Fibroblast of lung (primary cell): ENCODE measurements at regions not wholly inside any gene's neighbourhood (a gene's known extent, or its start where the extent isn't known, plus 50 kb on each side); places are given as distances from the start of the nearest gene placed in this dataset.

Experiments
- DNase-seq, 2 donors: peaks; one replicate each; pipeline versions ENCODE4 v3.0.0 to v3.0.0-alpha.2; 2010; ENCODE audit warnings: low read depth in 2 of 2
- H2AFZ ChIP-seq: 2 replicates; pipeline ENCODE4 v1.5.1; 2012; ENCODE audit warnings: low read length, control low read depth, inconsistent platforms
- H3K27ac ChIP-seq: 2 replicates; pipeline ENCODE4 v1.5.1; 2011; ENCODE audit warnings: low read length, control low read depth; ENCODE audit not compliant: insufficient read depth
- H3K27me3 ChIP-seq: 2 replicates; pipeline ENCODE4 v1.5.1; 2011; ENCODE audit warnings: mild to moderate bottlenecking, low read length; ENCODE audit not compliant: control insufficient read depth, insufficient read depth
- H3K36me3 ChIP-seq: 2 replicates; pipeline ENCODE4 v1.5.1; 2011; ENCODE audit warnings: low read length; ENCODE audit not compliant: control insufficient read depth, insufficient read depth
- H3K4me1 ChIP-seq: 2 replicates; pipeline ENCODE4 v1.5.1; 2011; ENCODE audit warnings: low read length; ENCODE audit not compliant: control insufficient read depth, insufficient read depth; ENCODE audit errors: extremely low read depth
- H3K4me2 ChIP-seq: 2 replicates; pipeline ENCODE4 v1.5.1; 2011; ENCODE audit warnings: low read length, control low read depth; ENCODE audit not compliant: insufficient read depth; ENCODE audit errors: extremely low read depth
- H3K4me3 ChIP-seq, 4 experiments: fragments of 200-600 bp in 1 of 4; sonication (generic) in 1 of 4; replicated peaks in 1 of 4; 2 replicates each; pipeline ENCODE4 v1.5.1; 2011 to 2016; ENCODE audit warnings: low read length in 4 of 4, low read depth in 3 of 4, mild to moderate bottlenecking in 3 of 4, control low read depth in 2 of 4, inconsistent platforms in 1 of 4, mixed read lengths in 1 of 4; ENCODE audit not compliant: insufficient read depth in 1 of 4; ENCODE audit errors: control extremely low read depth in 1 of 4
- H3K79me2 ChIP-seq: 2 replicates; pipeline ENCODE4 v1.5.1; 2012; ENCODE audit warnings: mild to moderate bottlenecking, low read length, inconsistent platforms; ENCODE audit not compliant: control insufficient read depth, insufficient read depth
- H3K9ac ChIP-seq: 2 replicates; pipeline ENCODE4 v1.5.1; 2011; ENCODE audit warnings: mild to moderate bottlenecking, low read length, control low read depth; ENCODE audit not compliant: insufficient read depth
- H3K9me3 ChIP-seq: 2 replicates; pipeline ENCODE4 v1.5.1; 2012; ENCODE audit warnings: low read depth, low read length; ENCODE audit not compliant: control insufficient read depth, insufficient read depth
- H4K20me1 ChIP-seq: 2 replicates; pipeline ENCODE4 v1.5.1; 2011; ENCODE audit warnings: low read length; ENCODE audit not compliant: control insufficient read depth, insufficient read depth; ENCODE audit errors: extremely low read depth
- EZH2 ChIP-seq: IDR thresholded peaks from 2 replicates; pipeline ENCODE4 v1.5.1; 2012; ENCODE audit warnings: low read length, control low read depth, mild to moderate bottlenecking; ENCODE audit errors: missing control alignments
- TF ChIP-seq, protein P1 (sequence below), 2 donors: IDR thresholded peaks in 1 of 2; conservative IDR thresholded peaks in 1 of 2; 1 replicate in 1 of 2; 2 replicates in 1 of 2; pipeline ENCODE4 v1.5.1; 2011 to 2012; ENCODE audit warnings: low read length in 2 of 2, control low read depth in 1 of 2, inconsistent platforms in 1 of 2, low read depth in 1 of 2, mild to moderate bottlenecking in 1 of 2

DNA sequence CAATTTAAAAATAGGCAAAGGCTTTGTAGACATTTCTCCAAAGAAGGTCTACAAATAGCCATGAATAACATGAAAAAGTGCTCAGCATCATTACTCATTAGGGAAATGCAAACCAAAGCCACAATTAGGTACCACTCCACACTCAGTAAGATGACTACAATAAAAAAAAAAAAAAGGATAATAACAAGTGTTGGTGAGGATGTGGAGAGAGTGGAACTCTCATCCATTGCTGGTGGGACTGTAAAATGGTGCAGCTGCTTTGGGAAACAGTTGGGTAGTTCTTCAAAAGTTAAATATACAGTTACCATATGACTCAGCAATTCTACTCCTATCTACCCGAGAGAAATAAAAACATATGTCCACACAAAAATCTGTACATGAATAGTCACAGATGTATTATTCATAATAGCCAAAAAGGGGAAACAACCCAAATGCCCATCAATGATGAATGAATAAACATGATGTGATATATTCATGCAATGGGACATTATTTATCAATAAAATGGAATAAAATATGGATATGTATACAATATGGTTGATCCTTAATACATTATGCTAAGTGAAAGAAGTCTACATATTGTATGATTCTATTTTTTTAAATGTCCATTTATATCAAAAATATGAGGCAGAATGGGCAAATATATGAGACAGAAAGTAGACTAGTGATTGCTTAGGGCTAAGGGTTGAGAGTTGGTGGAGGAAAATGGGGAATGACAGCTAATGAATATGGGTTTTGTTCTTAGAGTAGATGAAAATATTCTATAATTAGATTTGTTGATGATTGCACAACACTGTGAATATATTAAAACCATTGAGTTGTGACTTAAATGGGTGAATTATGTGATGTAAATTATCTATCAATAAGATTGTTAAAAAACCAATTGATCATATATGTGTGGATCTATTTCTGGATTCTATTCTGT, 66.1 kb upstream of the SMAD3 start:
- TF ChIP-seq EZH2: no peak
- TF ChIP-seq, protein P1, sequence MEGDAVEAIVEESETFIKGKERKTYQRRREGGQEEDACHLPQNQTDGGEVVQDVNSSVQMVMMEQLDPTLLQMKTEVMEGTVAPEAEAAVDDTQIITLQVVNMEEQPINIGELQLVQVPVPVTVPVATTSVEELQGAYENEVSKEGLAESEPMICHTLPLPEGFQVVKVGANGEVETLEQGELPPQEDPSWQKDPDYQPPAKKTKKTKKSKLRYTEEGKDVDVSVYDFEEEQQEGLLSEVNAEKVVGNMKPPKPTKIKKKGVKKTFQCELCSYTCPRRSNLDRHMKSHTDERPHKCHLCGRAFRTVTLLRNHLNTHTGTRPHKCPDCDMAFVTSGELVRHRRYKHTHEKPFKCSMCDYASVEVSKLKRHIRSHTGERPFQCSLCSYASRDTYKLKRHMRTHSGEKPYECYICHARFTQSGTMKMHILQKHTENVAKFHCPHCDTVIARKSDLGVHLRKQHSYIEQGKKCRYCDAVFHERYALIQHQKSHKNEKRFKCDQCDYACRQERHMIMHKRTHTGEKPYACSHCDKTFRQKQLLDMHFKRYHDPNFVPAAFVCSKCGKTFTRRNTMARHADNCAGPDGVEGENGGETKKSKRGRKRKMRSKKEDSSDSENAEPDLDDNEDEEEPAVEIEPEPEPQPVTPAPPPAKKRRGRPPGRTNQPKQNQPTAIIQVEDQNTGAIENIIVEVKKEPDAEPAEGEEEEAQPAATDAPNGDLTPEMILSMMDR (conservative IDR thresholded peaks at IDR 0.05 in 1 of 2, IDR thresholded peaks at IDR 0.05 in 1 of 2; ENCODE audit: low read depth in 1 of 2, low read length in 2 of 2): no peak
- no peaks in the 10 kb centered on the region for H4K20me1 ChIP-seq
- H3K27ac ChIP-seq: no peak overlapping the region
- H3K79me2 ChIP-seq: no peaks in the 10 kb centered on the region
- H3K27me3 ChIP-seq: no peaks in the 10 kb centered on the region
- H3K9me3 ChIP-seq: no peaks in the 10 kb centered on the region
- no peaks in the 10 kb centered on the region for H3K36me3 ChIP-seq
- no peak overlapping the region for H3K9ac ChIP-seq
- DNase-seq: peak; percentile 12 to 24
- H3K4me2 ChIP-seq: no peak overlapping the region
- peaks cover 11% of the 10 kb centered on the region for H3K4me1 ChIP-seq
- H3K4me3 ChIP-seq: no peak overlapping the region
- no peak overlapping the region for H2AFZ ChIP-seq

- Histone ChIP-seq H3K36me3 (no peaks in the 10 kb centered on the region), H3K27me3 (no peaks in the 10 kb centered on the region), H3K4me3 (no peak overlapping the region), H4K20me1 (no peaks in the 10 kb centered on the region), H3K4me1 (peaks cover 5% of the 10 kb centered on the region), H3K9ac (no peak overlapping the region), H3K4me2 (no peak overlapping the region), H3K79me2 (no peaks in the 10 kb centered on the region), H3K9me3 (no peaks in the 10 kb centered on the region), H3K27ac (no peak overlapping the region), H2AFZ (no peak overlapping the region)
- TF ChIP-seq EZH2: no peak
- TF ChIP-seq, protein P1 (conservative IDR thresholded peaks at IDR 0.05 in 1 of 2, IDR thresholded peaks at IDR 0.05 in 1 of 2; ENCODE audit: low read depth in 1 of 2, low read length in 2 of 2): no peak
- no peak for DNase-seq
These were observed 64.5 kb upstream of the SMAD3 start for GRCh38 chr15:67000896-67001295.

DNA sequence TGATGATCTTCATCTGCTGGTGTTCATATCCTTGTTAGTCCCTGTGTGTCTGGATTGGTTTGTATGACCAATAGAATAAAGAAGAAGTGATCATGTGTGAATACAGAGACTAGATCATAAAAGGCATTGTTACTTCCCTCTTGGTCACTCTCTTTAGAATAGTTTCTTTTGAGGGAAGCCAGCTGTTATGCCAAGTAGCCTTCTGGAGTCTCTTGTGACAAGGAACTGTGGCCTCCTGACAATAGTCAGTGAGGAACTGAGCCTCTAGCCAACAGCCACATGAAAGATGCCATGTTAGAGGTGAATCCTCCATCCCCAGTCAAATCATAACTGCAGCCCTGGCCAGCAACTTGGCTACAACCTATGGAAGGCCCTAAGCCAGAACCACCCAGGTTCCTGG, 63.0 kb upstream of the SMAD3 start:
- Histone ChIP-seq H2AFZ (no peak overlapping the region), H3K27me3 (no peaks in the 10 kb centered on the region), H3K79me2 (no peaks in the 10 kb centered on the region), H3K4me2 (no peak overlapping the region), H3K4me1 (peaks cover 2% of the 10 kb centered on the region), H4K20me1 (no peaks in the 10 kb centered on the region), H3K9ac (no peak overlapping the region), H3K36me3 (no peaks in the 10 kb centered on the region), H3K4me3 (no peak overlapping the region), H3K27ac (no peak overlapping the region), H3K9me3 (no peaks in the 10 kb centered on the region)
- no peak for DNase-seq
- no peak for TF ChIP-seq EZH2
- TF ChIP-seq, protein P1 (conservative IDR thresholded peaks at IDR 0.05 in 1 of 2, IDR thresholded peaks at IDR 0.05 in 1 of 2; ENCODE audit: low read depth in 1 of 2, low read length in 2 of 2): no peak
